ENCODE measurements at regions not wholly inside any gene's neighbourhood (a gene's known extent, or its start where the extent isn't known, plus 50 kb on each side); places are given as distances from the start of the nearest gene placed in this dataset.

GRCh38 chr6:56375806-56376205, 128.4 kb upstream of the COL21A1 start:
- TF ChIP-seq CTCF (conservative IDR thresholded peaks at IDR 0.05; ENCODE audit: low read depth in 2 of 2) (no peak), CREB1 (CRISPR knock-in tag; IDR thresholded peaks at IDR 0.05; ENCODE audit: low read depth) (no peak), POLR2AphosphoS5 (IDR thresholded peaks at IDR 0.05; ENCODE audit: low read depth) (no peak), EZH2 (IDR thresholded peaks at IDR 0.05; ENCODE audit: low read depth, unreplicated experiment) (no peak)
